Fibroblast of mammary gland (primary cell): ENCODE measurements at regions not wholly inside any gene's neighbourhood (a gene's known extent, or its start where the extent isn't known, plus 50 kb on each side); places are given as distances from the start of the nearest gene placed in this dataset.

Experiments
- DNase-seq: peaks from one replicate; pipeline ENCODE4 v3.0.0-alpha.2; 2010; ENCODE audit warnings: low read depth
- H3K4me3 ChIP-seq: 2 replicates; pipeline ENCODE4 v1.5.1; 2011; ENCODE audit warnings: low read depth, mild to moderate bottlenecking, low read length, moderate library complexity; ENCODE audit not compliant: control insufficient read depth
- TF ChIP-seq, protein P1 (sequence below): conservative IDR thresholded peaks from 2 replicates; pipeline ENCODE4 v1.5.1; 2011; ENCODE audit warnings: low read depth, low read length, inconsistent platforms; ENCODE audit not compliant: control insufficient read depth, insufficient read depth

DNA sequence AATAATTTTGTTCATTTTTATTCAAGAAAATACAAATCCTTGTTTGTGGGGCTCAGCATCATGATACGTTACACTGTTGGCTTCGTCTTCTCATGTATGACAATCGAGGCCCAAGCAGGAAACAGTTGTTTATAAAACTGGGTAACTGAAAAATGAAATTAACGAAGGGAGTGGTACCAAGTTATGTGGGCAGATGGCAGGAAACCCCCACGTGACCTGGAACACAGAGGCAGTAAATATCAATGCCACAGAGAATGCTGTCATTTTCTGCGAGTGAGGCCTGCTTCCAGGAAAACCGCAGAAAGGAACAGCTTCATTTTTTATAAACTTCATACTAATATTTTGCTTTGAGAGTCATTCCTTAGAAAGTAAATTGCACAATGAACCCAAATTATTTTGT is 201.0 kb upstream of the ADARB2 start:
- DNase-seq = no peak

DNA sequence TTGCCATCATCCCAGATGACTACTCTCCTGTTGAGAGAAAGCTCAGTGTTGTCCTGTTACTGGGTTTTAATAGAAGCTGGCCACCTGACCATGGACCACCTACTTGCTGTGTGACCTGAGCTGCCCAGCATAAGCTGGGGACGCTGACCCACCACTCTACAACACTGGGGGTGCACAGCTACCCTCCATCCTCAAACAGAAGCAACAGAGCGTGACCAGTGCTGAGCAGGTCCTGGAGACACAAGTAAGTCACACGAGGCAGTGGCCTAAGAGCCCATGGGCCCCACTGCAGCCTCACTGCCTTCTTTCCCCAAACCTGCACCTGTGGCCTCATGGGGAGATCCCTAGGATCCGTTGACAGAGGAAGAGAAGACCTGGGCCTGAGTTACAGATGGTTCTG is 198.6 kb upstream of the ADARB2 start:
- H3K4me3 ChIP-seq = no peak overlapping the region
- DNase-seq = no peak
- TF ChIP-seq, protein P1, sequence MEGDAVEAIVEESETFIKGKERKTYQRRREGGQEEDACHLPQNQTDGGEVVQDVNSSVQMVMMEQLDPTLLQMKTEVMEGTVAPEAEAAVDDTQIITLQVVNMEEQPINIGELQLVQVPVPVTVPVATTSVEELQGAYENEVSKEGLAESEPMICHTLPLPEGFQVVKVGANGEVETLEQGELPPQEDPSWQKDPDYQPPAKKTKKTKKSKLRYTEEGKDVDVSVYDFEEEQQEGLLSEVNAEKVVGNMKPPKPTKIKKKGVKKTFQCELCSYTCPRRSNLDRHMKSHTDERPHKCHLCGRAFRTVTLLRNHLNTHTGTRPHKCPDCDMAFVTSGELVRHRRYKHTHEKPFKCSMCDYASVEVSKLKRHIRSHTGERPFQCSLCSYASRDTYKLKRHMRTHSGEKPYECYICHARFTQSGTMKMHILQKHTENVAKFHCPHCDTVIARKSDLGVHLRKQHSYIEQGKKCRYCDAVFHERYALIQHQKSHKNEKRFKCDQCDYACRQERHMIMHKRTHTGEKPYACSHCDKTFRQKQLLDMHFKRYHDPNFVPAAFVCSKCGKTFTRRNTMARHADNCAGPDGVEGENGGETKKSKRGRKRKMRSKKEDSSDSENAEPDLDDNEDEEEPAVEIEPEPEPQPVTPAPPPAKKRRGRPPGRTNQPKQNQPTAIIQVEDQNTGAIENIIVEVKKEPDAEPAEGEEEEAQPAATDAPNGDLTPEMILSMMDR = no peak

More for the DNA sequence above, 201.0 kb upstream of the ADARB2 start:
- H3K4me3 ChIP-seq = no peak overlapping the region
- TF ChIP-seq, protein P1 = no peak

DNA sequence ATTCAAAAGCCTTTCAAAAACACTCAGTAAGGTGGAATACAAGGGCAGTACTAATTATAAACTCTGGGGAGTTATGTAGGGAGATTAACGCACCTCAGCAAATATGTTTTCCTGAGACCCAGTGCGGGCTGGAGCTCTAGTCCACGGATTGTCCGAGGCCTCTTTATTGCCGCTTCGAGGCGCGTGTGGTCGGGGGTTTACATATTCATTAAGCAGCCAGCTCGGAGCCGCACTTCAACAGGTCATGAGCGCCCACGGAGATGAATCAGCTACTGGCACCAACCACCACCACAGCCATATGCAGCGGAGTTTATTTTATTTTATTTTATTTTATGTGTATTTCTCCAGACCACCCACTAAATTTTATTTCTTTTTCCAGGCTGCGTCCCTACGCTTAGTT is 195.9 kb upstream of the ADARB2 start:
- TF ChIP-seq, protein P1 = no peak
- DNase-seq = no peak
- H3K4me3 ChIP-seq = no peak overlapping the region

DNA sequence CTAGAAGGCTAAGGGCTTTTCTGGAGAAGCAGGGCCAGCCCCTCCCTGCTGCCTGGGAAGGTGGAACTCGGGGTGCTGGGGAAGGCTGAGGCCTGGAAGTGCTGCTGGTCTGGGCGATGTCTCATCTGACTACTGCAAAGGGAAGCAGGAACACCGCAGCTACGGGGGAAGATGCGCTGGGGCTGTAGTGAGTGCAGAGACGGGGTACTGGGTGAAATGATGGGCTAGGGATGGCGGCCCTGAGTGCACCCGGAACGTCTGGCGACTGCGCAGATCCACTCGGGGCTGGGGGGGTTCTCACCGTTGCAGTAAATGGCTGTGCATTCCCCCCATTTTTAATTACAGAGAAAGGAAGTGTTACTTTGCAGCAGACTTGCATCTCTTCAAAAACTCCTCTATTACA is 195.4 kb upstream of the ADARB2 start:
- no peak for DNase-seq
- TF ChIP-seq, protein P1 = no peak
- no peak overlapping the region for H3K4me3 ChIP-seq

DNA sequence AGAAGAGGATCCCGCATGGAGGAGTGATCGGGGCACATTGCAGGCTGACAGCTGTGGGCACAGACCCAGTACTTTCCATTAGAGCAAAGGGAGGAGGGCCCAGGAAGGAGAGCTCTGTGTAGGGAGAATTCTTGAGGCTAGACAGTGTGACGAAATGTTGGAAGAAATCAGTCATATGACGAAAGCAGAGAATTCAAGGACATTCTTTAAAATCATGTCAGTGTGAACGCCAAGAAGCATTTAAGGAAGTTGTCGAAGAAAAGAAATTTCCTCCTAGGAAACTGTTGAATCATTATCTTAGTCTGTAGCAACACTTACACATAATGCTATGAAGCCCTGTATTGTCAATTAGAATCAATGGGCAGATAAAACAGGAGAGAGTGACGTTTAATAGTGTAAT is 191.3 kb upstream of the ADARB2 start:
- TF ChIP-seq, protein P1 = no peak
- H3K4me3 ChIP-seq = no peak overlapping the region
- no peak for DNase-seq

DNA sequence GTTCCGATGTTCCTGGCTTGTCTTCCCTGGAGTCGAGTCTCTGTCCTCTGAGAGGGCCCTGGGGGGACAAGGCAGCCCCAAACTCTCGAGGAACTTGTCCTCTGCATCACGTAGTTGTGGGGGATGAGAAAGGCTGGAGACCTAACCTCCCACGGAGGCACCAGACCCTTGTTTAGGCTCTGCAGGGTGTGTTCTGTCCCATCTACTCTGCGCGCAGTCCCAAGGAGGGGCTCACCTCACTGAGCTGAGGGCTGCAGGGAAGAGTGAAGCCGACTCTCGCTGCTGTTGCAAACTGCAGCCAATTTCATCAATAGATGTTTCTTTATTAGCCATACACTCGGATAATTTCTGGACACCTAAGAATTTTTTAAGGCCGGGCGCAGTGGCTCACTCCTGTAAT is 186.7 kb upstream of the ADARB2 start:
- TF ChIP-seq, protein P1 = no peak
- DNase-seq = no peak
- no peak overlapping the region for H3K4me3 ChIP-seq

DNA sequence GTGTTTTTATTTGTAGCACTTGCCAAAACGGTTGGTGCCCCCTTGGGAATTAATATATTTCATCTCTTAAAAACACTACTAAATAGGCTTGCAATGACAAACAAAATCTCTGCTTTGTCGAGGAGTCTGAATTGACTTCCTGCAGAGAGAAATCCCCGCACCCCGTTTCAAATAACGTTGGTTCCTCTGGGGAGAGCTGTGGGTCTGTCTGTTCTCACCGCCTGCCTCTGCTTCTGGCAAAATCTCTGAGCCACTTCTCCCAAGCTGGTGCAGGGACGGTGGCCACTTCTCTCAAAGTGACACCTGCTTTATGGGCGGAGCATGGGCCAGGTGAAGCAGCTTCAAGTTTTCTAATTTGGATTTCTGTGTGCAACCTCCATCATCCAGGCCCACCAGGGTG is 186.3 kb upstream of the ADARB2 start:
- TF ChIP-seq, protein P1 = no peak
- no peak overlapping the region for H3K4me3 ChIP-seq
- DNase-seq = no peak
